HepG2 (cell line): ENCODE measurements at regions not wholly inside any gene's neighbourhood (a gene's known extent, or its start where the extent isn't known, plus 50 kb on each side); places are given as distances from the start of the nearest gene placed in this dataset.

Experiments
- ATF1 ChIP-seq: IDR thresholded peaks from 2 replicates; pipeline ENCODE4 v1.6.1; 2016; ENCODE audit warnings: mild to moderate bottlenecking, control low read depth
- BCLAF1 ChIP-seq: fragments of 450-650 bp; IDR thresholded peaks from 2 replicates; pipeline ENCODE4 v1.6.1; 2017; ENCODE audit warnings: mild to moderate bottlenecking
- CTCF ChIP-seq: sonication (generic); formaldehyde crosslinking; IDR thresholded peaks from 2 replicates; pipeline ENCODE4 v1.5.0; 2020; ENCODE audit warnings: mild to moderate bottlenecking, missing genetic modification reagents, moderate library complexity
- EP300 ChIP-seq, 3 experiments: sonication (generic) in 1 of 3; formaldehyde crosslinking in 1 of 3; IDR thresholded peaks; 2 replicates each; pipeline versions ENCODE4 v1.5.1 to v1.6.1; 2011 to 2020; ENCODE audit warnings: low read depth in 2 of 3, low read length in 2 of 3, borderline replicate concordance in 1 of 3, improper control_type of control experiment in 1 of 3, mild to moderate bottlenecking in 1 of 3, missing genetic modification reagents in 1 of 3, moderate library complexity in 1 of 3
- GTF2F1 ChIP-seq: fragments of 150-350 bp; IDR thresholded peaks from 2 replicates; pipeline ENCODE4 v1.6.1; 2014; ENCODE audit warnings: low read length
- NONO ChIP-seq, 2 experiments: fragments of 450-650 bp in 1 of 2; sonication (generic) in 1 of 2; formaldehyde crosslinking in 1 of 2; IDR thresholded peaks in 1 of 2; conservative IDR thresholded peaks in 1 of 2; 2 replicates each; pipeline versions ENCODE4 v1.6.1 to v1.8.0; 2017 to 2022; ENCODE audit warnings: mild to moderate bottlenecking in 1 of 2, missing genetic modification reagents in 1 of 2, moderate library complexity in 1 of 2
- NR2C2 ChIP-seq: sonication (generic); formaldehyde crosslinking; IDR thresholded peaks from 2 replicates; pipeline ENCODE4 v1.4.0; 2020; ENCODE audit warnings: missing genetic modification reagents, mild to moderate bottlenecking, moderate library complexity, borderline replicate concordance
- RCOR2 ChIP-seq: IDR thresholded peaks from 2 replicates; pipeline ENCODE4 v1.6.1; 2016; ENCODE audit warnings: missing biosample characterization, missing genetic modification reagents
- SIN3B ChIP-seq: fragments of 150-350 bp; IDR thresholded peaks from 2 replicates; pipeline ENCODE4 v1.6.1; 2014; ENCODE audit warnings: low read length
- SNAI1 ChIP-seq: sonication (generic); formaldehyde crosslinking; IDR thresholded peaks from 2 replicates; pipeline ENCODE4 v1.5.0; 2020; ENCODE audit warnings: mild to moderate bottlenecking, missing genetic modification reagents, borderline replicate concordance
- YY1 ChIP-seq: IDR thresholded peaks from 2 replicates; pipeline ENCODE4 v1.6.1; 2011; ENCODE audit warnings: low read length, low read depth, moderate library complexity, mild to moderate bottlenecking; ENCODE audit not compliant: insufficient read depth, insufficient replicate concordance
- ZBTB8A ChIP-seq: sonication (generic); formaldehyde crosslinking; IDR thresholded peaks from 2 replicates; pipeline ENCODE4 v1.4.0; 2020; ENCODE audit warnings: mild to moderate bottlenecking, low read depth, missing genetic modification reagents, borderline replicate concordance
- ZNF790 ChIP-seq: sonication (generic); formaldehyde crosslinking; IDR thresholded peaks from 2 replicates; pipeline ENCODE4 v1.8.0; 2022; ENCODE audit warnings: missing genetic modification reagents, mild to moderate bottlenecking, borderline replicate concordance
- TF ChIP-seq, protein P1 (sequence below): sonication (generic); formaldehyde crosslinking; IDR thresholded peaks from 2 replicates; pipeline ENCODE4 v1.8.1; 2023; ENCODE audit warnings: mild to moderate bottlenecking, missing genetic modification reagents, borderline replicate concordance

DNA sequence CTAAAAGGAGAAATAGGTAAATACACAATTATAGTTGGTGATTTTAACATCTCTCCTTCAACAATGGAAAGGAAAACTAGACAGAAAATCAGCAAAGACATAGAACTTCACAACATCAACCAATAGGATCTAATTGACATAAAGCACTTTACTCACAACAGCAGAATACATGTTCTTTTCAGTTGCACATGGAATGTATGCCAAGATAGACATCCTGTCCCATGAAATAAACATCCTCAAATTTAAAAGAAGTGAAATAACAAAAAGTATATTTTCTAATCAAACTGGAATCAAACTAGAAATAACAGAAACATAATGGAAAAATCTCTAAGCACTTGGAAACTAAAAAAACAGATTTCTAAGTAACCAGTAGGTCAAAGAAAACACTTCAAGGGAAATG is 296.2 kb upstream of the RGS6 start:
- no peak for TF ChIP-seq ZNF790 (CRISPR knock-in tag)
- no peak for TF ChIP-seq RCOR2 (CRISPR knock-in tag)
- TF ChIP-seq NR2C2 (CRISPR knock-in tag), result no peak
- TF ChIP-seq SIN3B, result no peak
- TF ChIP-seq ATF1 (CRISPR knock-in tag), result no peak
- no peak for TF ChIP-seq EP300 (IDR thresholded peaks at IDR 0.05; ENCODE audit: low read depth in 2 of 2, low read length in 2 of 2)
- no peak for TF ChIP-seq EP300 (CRISPR knock-in tag; IDR thresholded peaks at IDR 0.05; ENCODE audit: borderline replicate concordance)
- TF ChIP-seq YY1, result no peak
- no peak for TF ChIP-seq CTCF (CRISPR knock-in tag)
- TF ChIP-seq GTF2F1, result no peak
- TF ChIP-seq ZBTB8A (CRISPR knock-in tag), result no peak
- no peak for TF ChIP-seq SNAI1
- TF ChIP-seq, protein P1, sequence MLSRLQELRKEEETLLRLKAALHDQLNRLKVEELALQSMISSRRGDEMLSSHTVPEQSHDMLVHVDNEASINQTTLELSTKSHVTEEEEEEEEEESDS, result no peak
- TF ChIP-seq BCLAF1, result no peak
- no peak for TF ChIP-seq NONO (IDR thresholded peaks at IDR 0.05)
- no peak for TF ChIP-seq NONO (CRISPR knock-in tag; conservative IDR thresholded peaks at IDR 0.05)
